Thyroid gland (tissue), 4 donors: ENCODE measurements at regions not wholly inside any gene's neighbourhood (a gene's known extent, or its start where the extent isn't known, plus 50 kb on each side); places are given as distances from the start of the nearest gene placed in this dataset.

Experiments
- CTCF ChIP-seq, 6 experiments: fragments of 200-600 bp in 3 of 6; fragments of 450-650 bp in 3 of 6; sonication (generic) in 3 of 6; IDR thresholded peaks; one replicate each; pipeline ENCODE4 v1.5.1; 2016 to 2019; ENCODE audit warnings: antibody characterized with exemption in 6 of 6, mild to moderate bottlenecking in 2 of 6, inconsistent platforms in 1 of 6, moderate library complexity in 1 of 6
- POLR2A ChIP-seq, 2 donors: fragments of 450-650 bp; IDR thresholded peaks; one replicate each; pipeline ENCODE4 v1.6.1; 2017; ENCODE audit warnings: antibody characterized with exemption in 2 of 2, mild to moderate bottlenecking in 2 of 2, moderate library complexity in 1 of 2

GRCh38 chr3:61350782-61351309 lies 99.6 kb upstream of the FHIT start:
- no peak for TF ChIP-seq CTCF (IDR thresholded peaks at IDR 0.05)
- no peak for TF ChIP-seq POLR2A (IDR thresholded peaks at IDR 0.05)
